ENCODE measurements at regions not wholly inside any gene's neighbourhood (a gene's known extent, or its start where the extent isn't known, plus 50 kb on each side); places are given as distances from the start of the nearest gene placed in this dataset.

- TF ChIP-seq CTCF (conservative IDR thresholded peaks at IDR 0.05; ENCODE audit: low read depth, low read length) (no peak), POLR2A (IDR thresholded peaks at IDR 0.05; ENCODE audit: low read depth, low read length) (no peak), SMC3 (IDR thresholded peaks at IDR 0.05; ENCODE audit: low read depth, low read length) (no peak), USF2 (IDR thresholded peaks at IDR 0.05; ENCODE audit: low read depth, low read length) (no peak), BHLHE40 (IDR thresholded peaks at IDR 0.05; ENCODE audit: low read depth, low read length) (no peak), CEBPB (IDR thresholded peaks at IDR 0.05; ENCODE audit: low read depth, low read length) (no peak), RAD21 (IDR thresholded peaks at IDR 0.05; ENCODE audit: low read length) (no peak), ELK1 (IDR thresholded peaks at IDR 0.05; ENCODE audit: borderline replicate concordance, low read depth, low read length) (no peak)
Observed at GRCh38 chr1:185566995-185567394, 167.2 kb upstream of the HMCN1 start.

Data from IMR-90 (cell line).